ENCODE measurements at regions not wholly inside any gene's neighbourhood (a gene's known extent, or its start where the extent isn't known, plus 50 kb on each side); places are given as distances from the start of the nearest gene placed in this dataset.

DNA sequence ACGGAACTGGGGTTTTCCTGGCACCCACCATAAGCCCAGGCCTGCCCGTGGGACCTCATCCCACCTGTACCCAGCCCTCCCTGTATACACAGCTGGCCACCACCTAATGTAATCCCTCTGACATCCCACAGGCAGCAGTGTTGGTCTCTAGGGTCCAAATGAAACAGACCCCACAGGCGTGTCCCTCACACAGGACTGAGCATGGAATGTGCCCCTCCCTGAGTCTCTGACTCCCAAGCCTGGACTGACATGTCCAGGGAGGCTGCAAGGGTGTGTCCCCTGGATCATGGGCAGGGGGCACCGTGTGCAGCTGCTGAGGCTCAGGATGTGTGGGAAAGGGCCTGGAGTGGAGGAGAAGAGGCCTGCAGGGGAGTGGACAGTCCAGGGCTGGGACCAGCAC lies 50.6 kb upstream of the PPARA start:
- no peak for DNase-seq (ENCODE audit: insufficient read length, low spot score)

DNA sequence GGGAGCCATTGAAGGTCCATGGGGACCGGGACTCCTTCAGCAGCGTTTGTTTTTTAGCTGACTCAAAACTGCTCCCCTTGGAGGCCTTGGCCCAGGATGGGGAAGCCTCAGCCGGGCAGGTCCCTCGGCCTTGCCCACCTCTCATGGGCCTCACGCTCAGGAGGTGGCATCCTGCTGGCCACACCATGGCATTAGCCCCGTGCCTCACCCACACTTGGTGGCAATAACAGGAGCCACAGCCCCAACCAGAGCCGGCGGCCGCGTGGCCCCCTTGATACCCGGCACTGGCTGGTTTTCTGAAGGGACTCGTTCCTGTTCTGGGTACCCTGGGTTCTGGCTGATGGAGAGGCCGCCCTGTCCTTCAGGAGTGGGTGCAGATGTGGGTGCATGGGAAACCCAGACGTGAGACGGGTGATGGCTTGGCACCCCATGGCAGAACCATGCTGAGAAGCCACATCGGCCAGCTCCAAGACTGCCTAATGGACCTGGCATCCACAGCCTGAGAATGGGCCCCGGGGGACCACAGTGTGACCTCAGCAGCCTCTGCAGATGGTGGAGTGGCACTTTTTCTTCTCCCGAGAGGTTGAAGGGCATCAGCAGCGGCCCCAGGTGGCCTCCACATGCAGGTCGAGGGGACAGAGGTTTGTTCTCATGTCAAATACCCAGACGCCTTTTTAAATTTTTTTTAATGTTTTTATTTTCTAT lies 49.8 kb upstream of the PPARA start:
- DNase-seq (ENCODE audit: insufficient read length, low spot score) (no peak), FAIRE-seq (no peak)
- TF ChIP-seq, protein P1, sequence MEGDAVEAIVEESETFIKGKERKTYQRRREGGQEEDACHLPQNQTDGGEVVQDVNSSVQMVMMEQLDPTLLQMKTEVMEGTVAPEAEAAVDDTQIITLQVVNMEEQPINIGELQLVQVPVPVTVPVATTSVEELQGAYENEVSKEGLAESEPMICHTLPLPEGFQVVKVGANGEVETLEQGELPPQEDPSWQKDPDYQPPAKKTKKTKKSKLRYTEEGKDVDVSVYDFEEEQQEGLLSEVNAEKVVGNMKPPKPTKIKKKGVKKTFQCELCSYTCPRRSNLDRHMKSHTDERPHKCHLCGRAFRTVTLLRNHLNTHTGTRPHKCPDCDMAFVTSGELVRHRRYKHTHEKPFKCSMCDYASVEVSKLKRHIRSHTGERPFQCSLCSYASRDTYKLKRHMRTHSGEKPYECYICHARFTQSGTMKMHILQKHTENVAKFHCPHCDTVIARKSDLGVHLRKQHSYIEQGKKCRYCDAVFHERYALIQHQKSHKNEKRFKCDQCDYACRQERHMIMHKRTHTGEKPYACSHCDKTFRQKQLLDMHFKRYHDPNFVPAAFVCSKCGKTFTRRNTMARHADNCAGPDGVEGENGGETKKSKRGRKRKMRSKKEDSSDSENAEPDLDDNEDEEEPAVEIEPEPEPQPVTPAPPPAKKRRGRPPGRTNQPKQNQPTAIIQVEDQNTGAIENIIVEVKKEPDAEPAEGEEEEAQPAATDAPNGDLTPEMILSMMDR (IDR thresholded peaks at IDR 0.05; ENCODE audit: insufficient read depth, missing control alignments): no peak

More for the DNA sequence above, 50.6 kb upstream of the PPARA start:
- FAIRE-seq: no peak
- TF ChIP-seq, protein P1 (IDR thresholded peaks at IDR 0.05; ENCODE audit: insufficient read depth, missing control alignments): no peak

Measured in D721Med (cell line).